Prostate gland (tissue), 2 donors: ENCODE measurements at regions not wholly inside any gene's neighbourhood (a gene's known extent, or its start where the extent isn't known, plus 50 kb on each side); places are given as distances from the start of the nearest gene placed in this dataset.

Experiments
- CTCF ChIP-seq, 4 experiments: fragments of 200-600 bp in 2 of 4; fragments of 450-650 bp in 2 of 4; sonication (generic) in 2 of 4; IDR thresholded peaks; 1 replicate in 3 of 4; 2 replicates in 1 of 4; pipeline ENCODE4 v1.5.1; 2016 to 2019; ENCODE audit warnings: antibody characterized with exemption in 4 of 4, mild to moderate bottlenecking in 2 of 4, moderate library complexity in 2 of 4
- POLR2A ChIP-seq: fragments of 450-650 bp; IDR thresholded peaks from one replicate; pipeline ENCODE4 v1.6.1; 2016; ENCODE audit warnings: antibody characterized with exemption, mild to moderate bottlenecking

- TF ChIP-seq CTCF (IDR thresholded peaks at IDR 0.05) (no peak), POLR2A (no peak)
These were observed 1072.5 kb downstream of the SUCLG1 start for GRCh38 chr2:83386549-83386948.
